Activated T-helper 1 cell treated with anti-CD3 and anti-CD28 coated beads, Interleukin-2, amount 50 U/mL, for 16 hours (primary cell): ENCODE measurements at regions not wholly inside any gene's neighbourhood (a gene's known extent, or its start where the extent isn't known, plus 50 kb on each side); places are given as distances from the start of the nearest gene placed in this dataset.
"Not testable (repeated sequence)": the region's sequence is repeated elsewhere in the genome, so short reads cannot be mapped to it uniquely, and the experiment has no call there.

ENCODE experiments used
- DNase-seq, 2 donors: peaks; one replicate each; pipeline ENCODE4 v3.0.0-alpha.2; 2020; ENCODE audit warnings: low read depth in 1 of 2, low spot score in 1 of 2

GRCh38 chr7:131071786-131072504 is 255.7 kb upstream of the MKLN1 start:
- DNase-seq = no peak

GRCh38 chr7:131072505-131073091 is 255.1 kb upstream of the MKLN1 start:
- DNase-seq = no peak

GRCh38 chr7:131074043-131074442 is 253.6 kb upstream of the MKLN1 start:
- no peak for DNase-seq

GRCh38 chr7:131074585-131074984 is 253.1 kb upstream of the MKLN1 start:
- no peak for DNase-seq

GRCh38 chr7:131075406-131075805 is 252.3 kb upstream of the MKLN1 start:
- DNase-seq = no peak

GRCh38 chr7:131076032-131076431 is 251.6 kb upstream of the MKLN1 start:
- no peak for DNase-seq

GRCh38 chr7:131076711-131077181 is 250.9 kb upstream of the MKLN1 start:
- DNase-seq = no peak

GRCh38 chr7:131077735-131078134 is 249.9 kb upstream of the MKLN1 start:
- no peak for DNase-seq

GRCh38 chr7:131080754-131081153 is 246.9 kb upstream of the MKLN1 start:
- DNase-seq = no peak

- no peak for DNase-seq
Measured at GRCh38 chr7:131081308-131081707, 246.4 kb upstream of the MKLN1 start.

- no peak for DNase-seq
Measured at GRCh38 chr7:131083781-131084180, 243.9 kb upstream of the MKLN1 start.

GRCh38 chr7:131084336-131084735 is 243.3 kb upstream of the MKLN1 start:
- not testable (repeated sequence) for DNase-seq

- DNase-seq = no peak
Measured at GRCh38 chr7:131087756-131088658, 239.7 kb upstream of the MKLN1 start.

GRCh38 chr7:131090188-131090587 is 237.5 kb upstream of the MKLN1 start:
- DNase-seq = no peak

- no peak for DNase-seq
Measured at GRCh38 chr7:131090886-131091692, 236.6 kb upstream of the MKLN1 start.

GRCh38 chr7:131094685-131095084 is 233.0 kb upstream of the MKLN1 start:
- no peak for DNase-seq

- no peak for DNase-seq
Measured at GRCh38 chr7:131095346-131095745, 232.3 kb upstream of the MKLN1 start.

GRCh38 chr7:131096267-131096927 is 231.3 kb upstream of the MKLN1 start:
- DNase-seq = no peak

- DNase-seq = no peak
Measured at GRCh38 chr7:131097662-131098376, 229.9 kb upstream of the MKLN1 start.

- DNase-seq = no peak
Measured at GRCh38 chr7:131098527-131098926, 229.1 kb upstream of the MKLN1 start.
